Renal pelvis (tissue), 1 donor: ENCODE measurements at regions not wholly inside any gene's neighbourhood (a gene's known extent, or its start where the extent isn't known, plus 50 kb on each side); places are given as distances from the start of the nearest gene placed in this dataset.

ENCODE experiments used
- DNase-seq: peaks from one replicate; pipeline ENCODE4 v3.0.0-alpha.2; 2013

GRCh38 chr20:54362283-54362682 lies 113.1 kb upstream of the DOK5 start:
- DNase-seq = no peak

GRCh38 chr20:54364365-54364764 lies 111.0 kb upstream of the DOK5 start:
- DNase-seq = no peak

- DNase-seq = no peak
These were observed 110.5 kb upstream of the DOK5 start for GRCh38 chr20:54364919-54365318.

GRCh38 chr20:54366669-54367344 lies 108.6 kb upstream of the DOK5 start:
- no peak for DNase-seq

- DNase-seq = no peak
These were observed 106.8 kb upstream of the DOK5 start for GRCh38 chr20:54368570-54368969.

- DNase-seq = no peak
These were observed 103.1 kb upstream of the DOK5 start for GRCh38 chr20:54372313-54372712.

GRCh38 chr20:54377992-54378773 lies 97.2 kb upstream of the DOK5 start:
- DNase-seq = no peak

GRCh38 chr20:54379893-54380584 lies 95.4 kb upstream of the DOK5 start:
- no peak for DNase-seq

GRCh38 chr20:54382419-54382818 lies 93.0 kb upstream of the DOK5 start:
- DNase-seq = peak; percentile 28

- no peak for DNase-seq
These were observed 89.6 kb upstream of the DOK5 start for GRCh38 chr20:54385746-54386145.

GRCh38 chr20:54389596-54390280 lies 85.7 kb upstream of the DOK5 start:
- no peak for DNase-seq

- no peak for DNase-seq
These were observed 77.9 kb upstream of the DOK5 start for GRCh38 chr20:54397292-54398140.

GRCh38 chr20:54398814-54399213 lies 76.6 kb upstream of the DOK5 start:
- no peak for DNase-seq

- DNase-seq = no peak
These were observed 69.9 kb upstream of the DOK5 start for GRCh38 chr20:54405540-54405939.

- no peak for DNase-seq
These were observed 67.9 kb upstream of the DOK5 start for GRCh38 chr20:54407459-54407858.

GRCh38 chr20:54415967-54416366 lies 59.4 kb upstream of the DOK5 start:
- no peak for DNase-seq

GRCh38 chr20:54416770-54417169 lies 58.6 kb upstream of the DOK5 start:
- no peak for DNase-seq

GRCh38 chr20:54419531-54419930 lies 55.9 kb upstream of the DOK5 start:
- DNase-seq = no peak
